HepG2 (cell line): ENCODE measurements at regions not wholly inside any gene's neighbourhood (a gene's known extent, or its start where the extent isn't known, plus 50 kb on each side); places are given as distances from the start of the nearest gene placed in this dataset.

Source experiments
- CTCF ChIP-seq: sonication (generic); formaldehyde crosslinking; IDR thresholded peaks from 2 replicates; pipeline ENCODE4 v1.5.0; 2020; ENCODE audit warnings: mild to moderate bottlenecking, missing genetic modification reagents, moderate library complexity
- THRA ChIP-seq: sonication (generic); formaldehyde crosslinking; IDR thresholded peaks from 2 replicates; pipeline ENCODE4 v1.4.0; 2020; ENCODE audit warnings: missing genetic modification reagents, borderline replicate concordance

- TF ChIP-seq CTCF (no peak), THRA (CRISPR knock-in tag) (no peak)
These were observed 212.1 kb upstream of the GALNTL6 start for GRCh38 chr4:171601091-171601490.
